Caco-2 (cell line): ENCODE measurements at regions not wholly inside any gene's neighbourhood (a gene's known extent, or its start where the extent isn't known, plus 50 kb on each side); places are given as distances from the start of the nearest gene placed in this dataset.

Experiments used
- BruUV-seq: library from RNA; stranded (reverse); fragments of 400-500 nt; replicated peaks from 2 replicates; lab custom pipeline; 2021; lab: Mats Ljungman, UMichigan
- CTCF ChIA-PET: fragments of 300-600 bp; sonication (Branson Sonifier 250); formaldehyde crosslinking; loops from one replicate; lab custom pipeline; 2022; ENCODE audit warnings: antibody characterized with exemption; lab: Charles Lee
- POLR2A ChIA-PET: fragments of 300-600 bp; sonication (Branson Sonifier 250); formaldehyde crosslinking; loops from one replicate; lab custom pipeline; 2022; ENCODE audit warnings: antibody characterized with exemption; lab: Charles Lee
- DNase-seq, 2 experiments: peaks; one replicate each; pipeline versions ENCODE4 v3.0.0 to v3.0.0-alpha.2; 2020 to 2022
- H3K27me3 ChIP-seq: replicated peaks from 2 replicates; pipeline ENCODE4 v1.6.0; 2011; ENCODE audit warnings: low read length; ENCODE audit not compliant: control insufficient read depth, insufficient read depth
- H3K36me3 ChIP-seq: 2 replicates; pipeline ENCODE4 v1.5.1; 2011; ENCODE audit warnings: low read length; ENCODE audit not compliant: control insufficient read depth, insufficient read depth
- H3K4me1 ChIP-seq: fragments of 250-450 bp; sonication (Bioruptor Pico); 2 replicates; pipeline ENCODE4 v1.5.1; 2020; ENCODE audit warnings: mild to moderate bottlenecking
- H3K4me3 ChIP-seq: 2 replicates; pipeline ENCODE4 v1.5.1; 2011; ENCODE audit warnings: low read depth, mild to moderate bottlenecking, control low read depth, low read length
- H3K9me3 ChIP-seq: fragments of 250-450 bp; sonication (Bioruptor Pico); 2 replicates; pipeline ENCODE4 v1.5.1; 2020; ENCODE audit warnings: mild to moderate bottlenecking, moderate library complexity
- H3K27ac Mint-ChIP-seq: one replicate; pipeline ENCODE4 v1.8.0; 2022; ENCODE audit warnings: mixed read lengths; ENCODE audit not compliant: unreplicated experiment
- H3K27me3 Mint-ChIP-seq: one replicate; pipeline ENCODE4 v1.8.0; 2022; ENCODE audit warnings: mixed read lengths; ENCODE audit not compliant: insufficient read depth, unreplicated experiment
- H3K36me3 Mint-ChIP-seq: one replicate; pipeline ENCODE4 v1.8.0; 2022; ENCODE audit warnings: mild to moderate bottlenecking, mixed read lengths; ENCODE audit not compliant: insufficient read depth, unreplicated experiment
- H3K4me1 Mint-ChIP-seq: one replicate; pipeline ENCODE4 v1.8.0; 2022; ENCODE audit warnings: low read depth, mixed read lengths; ENCODE audit not compliant: unreplicated experiment
- H3K4me3 Mint-ChIP-seq: one replicate; pipeline ENCODE4 v1.8.0; 2022; ENCODE audit warnings: mild to moderate bottlenecking, moderate library complexity, mixed read lengths; ENCODE audit not compliant: unreplicated experiment
- H3K9me3 Mint-ChIP-seq: one replicate; pipeline ENCODE4 v1.8.0; 2022; ENCODE audit warnings: mixed read lengths; ENCODE audit not compliant: unreplicated experiment
- intact Hi-C: fragments of 100-400 bp; cut with micrococcal nuclease; formaldehyde crosslinking; loops from one replicate; pipeline ENCODE4 v1.10.0; 2022; ENCODE audit not compliant: unreplicated experiment
- TF ChIP-seq, protein P1 (sequence below), 2 experiments: fragments of 200-600 bp in 1 of 2; IDR thresholded peaks; 1 replicate in 1 of 2; 2 replicates in 1 of 2; pipeline versions ENCODE4 v1.5.1 to v1.8.0; 2011 to 2022; ENCODE audit warnings: antibody characterized with exemption in 1 of 2, control low read depth in 1 of 2, inconsistent platforms in 1 of 2, low read depth in 1 of 2, low read length in 1 of 2, mild to moderate bottlenecking in 1 of 2, moderate library complexity in 1 of 2; ENCODE audit not compliant: insufficient read depth in 1 of 2, severe bottlenecking in 1 of 2, unreplicated experiment in 1 of 2

DNA sequence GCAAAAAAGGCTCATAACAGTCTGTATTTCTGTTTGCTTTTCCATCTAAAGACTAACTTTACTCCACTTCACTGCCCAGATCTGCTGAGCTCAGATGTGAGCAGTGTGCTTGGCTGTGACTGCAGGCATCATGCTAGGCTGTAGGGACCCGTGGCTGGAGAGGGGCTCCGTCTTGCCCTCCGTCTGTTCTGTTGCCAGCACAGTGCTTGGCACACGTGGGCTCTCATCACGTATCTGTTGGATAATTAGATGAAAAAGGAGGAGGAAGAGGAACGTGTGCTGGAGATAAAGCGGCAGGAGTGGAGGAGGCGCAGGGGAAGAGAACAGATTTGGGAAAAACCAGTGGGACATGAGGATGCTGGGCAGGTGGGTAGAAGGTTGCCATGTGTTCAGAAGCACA lies 57.6 kb upstream of the IER3 start:
- no TSS peak for BruUV-seq
- DNase-seq = no peak
- POLR2A ChIA-PET = no interaction called here
- peaks cover 6% of the 10 kb centered on the region for H3K4me1 Mint-ChIP-seq
- H3K36me3 Mint-ChIP-seq = no peaks in the 10 kb centered on the region
- no peak overlapping the region for H3K4me3 ChIP-seq
- H3K27me3 ChIP-seq = no peaks in the 10 kb centered on the region
- no peaks in the 10 kb centered on the region for H3K36me3 ChIP-seq
- H3K4me1 ChIP-seq = no peaks in the 10 kb centered on the region
- CTCF ChIA-PET = no interaction called here
- no peak overlapping the region for H3K4me3 Mint-ChIP-seq
- H3K9me3 Mint-ChIP-seq = peaks cover 10% of the 10 kb centered on the region
- TF ChIP-seq, protein P1, sequence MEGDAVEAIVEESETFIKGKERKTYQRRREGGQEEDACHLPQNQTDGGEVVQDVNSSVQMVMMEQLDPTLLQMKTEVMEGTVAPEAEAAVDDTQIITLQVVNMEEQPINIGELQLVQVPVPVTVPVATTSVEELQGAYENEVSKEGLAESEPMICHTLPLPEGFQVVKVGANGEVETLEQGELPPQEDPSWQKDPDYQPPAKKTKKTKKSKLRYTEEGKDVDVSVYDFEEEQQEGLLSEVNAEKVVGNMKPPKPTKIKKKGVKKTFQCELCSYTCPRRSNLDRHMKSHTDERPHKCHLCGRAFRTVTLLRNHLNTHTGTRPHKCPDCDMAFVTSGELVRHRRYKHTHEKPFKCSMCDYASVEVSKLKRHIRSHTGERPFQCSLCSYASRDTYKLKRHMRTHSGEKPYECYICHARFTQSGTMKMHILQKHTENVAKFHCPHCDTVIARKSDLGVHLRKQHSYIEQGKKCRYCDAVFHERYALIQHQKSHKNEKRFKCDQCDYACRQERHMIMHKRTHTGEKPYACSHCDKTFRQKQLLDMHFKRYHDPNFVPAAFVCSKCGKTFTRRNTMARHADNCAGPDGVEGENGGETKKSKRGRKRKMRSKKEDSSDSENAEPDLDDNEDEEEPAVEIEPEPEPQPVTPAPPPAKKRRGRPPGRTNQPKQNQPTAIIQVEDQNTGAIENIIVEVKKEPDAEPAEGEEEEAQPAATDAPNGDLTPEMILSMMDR (IDR thresholded peaks at IDR 0.05; ENCODE audit: insufficient read depth in 1 of 2, low read depth in 1 of 2, low read length in 1 of 2, severe bottlenecking in 1 of 2, unreplicated experiment in 1 of 2) = no peak
- no peaks in the 10 kb centered on the region for H3K27me3 Mint-ChIP-seq
- no peaks in the 10 kb centered on the region for H3K9me3 ChIP-seq
- no peak overlapping the region for H3K27ac Mint-ChIP-seq
- intact Hi-C loops = no loop called here

DNA sequence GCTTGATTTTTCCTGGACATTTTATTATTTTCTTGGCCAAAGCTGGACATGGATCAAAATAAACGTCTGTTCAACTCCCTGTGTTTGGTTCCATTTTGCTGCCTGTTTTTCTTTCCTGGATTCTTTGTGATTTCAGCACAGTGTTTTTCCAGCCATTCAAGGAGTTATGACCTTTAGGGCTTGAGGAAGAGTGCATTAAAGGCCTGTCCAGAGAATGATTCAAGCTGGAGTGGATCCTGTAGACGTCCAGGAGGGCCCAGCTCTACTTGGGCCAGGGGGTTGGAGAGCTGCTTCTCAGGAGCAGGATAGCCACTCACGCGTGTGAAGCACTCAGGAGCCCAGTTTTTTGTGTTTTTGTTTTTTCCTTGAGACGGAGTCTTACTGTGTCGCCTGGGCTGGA lies 56.5 kb upstream of the IER3 start:
- Histone ChIP-seq H3K27me3 (no peaks in the 10 kb centered on the region), H3K4me1 (no peaks in the 10 kb centered on the region), H3K9me3 (no peaks in the 10 kb centered on the region), H3K4me3 (no peak overlapping the region), H3K36me3 (no peaks in the 10 kb centered on the region)
- Mint-ChIP-seq H3K27me3 (no peaks in the 10 kb centered on the region), H3K4me3 (no peak overlapping the region), H3K27ac (no peak overlapping the region), H3K4me1 (peaks cover 7% of the 10 kb centered on the region), H3K36me3 (no peaks in the 10 kb centered on the region), H3K9me3 (peaks cover 10% of the 10 kb centered on the region)
- no TSS peak for BruUV-seq
- TF ChIP-seq, protein P1 (IDR thresholded peaks at IDR 0.05; ENCODE audit: insufficient read depth in 1 of 2, low read depth in 1 of 2, low read length in 1 of 2, severe bottlenecking in 1 of 2, unreplicated experiment in 1 of 2) = no peak
- DNase-seq = no peak
- intact Hi-C loops = no loop called here
- ChIA-PET POLR2A (no interaction called here), CTCF (no interaction called here)

DNA sequence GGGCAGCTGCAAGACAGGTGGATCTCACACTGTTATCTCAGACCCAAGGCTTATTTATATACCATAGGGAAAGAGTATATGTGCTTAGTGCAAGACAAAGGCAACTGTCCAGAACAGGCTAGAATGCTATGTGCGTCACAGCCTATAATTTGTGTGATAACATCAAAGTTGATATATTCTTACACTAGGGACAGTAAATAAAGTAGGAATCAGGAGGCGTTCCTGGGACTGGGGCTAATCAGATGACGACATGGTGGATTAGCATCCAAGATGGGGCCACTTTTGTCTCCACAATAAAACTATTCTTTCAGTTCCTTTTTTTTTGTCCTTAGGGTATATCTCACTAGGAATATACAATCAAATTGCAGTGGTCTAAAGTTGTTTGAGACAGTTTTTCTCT lies 54.9 kb upstream of the IER3 start:
- peaks cover 5% of the 10 kb centered on the region for H3K9me3 Mint-ChIP-seq
- TF ChIP-seq, protein P1 (IDR thresholded peaks at IDR 0.05; ENCODE audit: insufficient read depth in 1 of 2, low read depth in 1 of 2, low read length in 1 of 2, severe bottlenecking in 1 of 2, unreplicated experiment in 1 of 2) = no peak
- POLR2A ChIA-PET = no interaction called here
- no peaks in the 10 kb centered on the region for H3K27me3 ChIP-seq
- no peaks in the 10 kb centered on the region for H3K27me3 Mint-ChIP-seq
- H3K36me3 Mint-ChIP-seq = no peaks in the 10 kb centered on the region
- H3K36me3 ChIP-seq = no peaks in the 10 kb centered on the region
- no peak for DNase-seq
- CTCF ChIA-PET = no interaction called here
- no peak overlapping the region for H3K4me3 Mint-ChIP-seq
- no peaks in the 10 kb centered on the region for H3K9me3 ChIP-seq
- H3K4me1 ChIP-seq = no peaks in the 10 kb centered on the region
- H3K27ac Mint-ChIP-seq = no peak overlapping the region
- no TSS peak for BruUV-seq
- intact Hi-C loops = no loop called here
- H3K4me3 ChIP-seq = no peak overlapping the region
- H3K4me1 Mint-ChIP-seq = peaks cover 12% of the 10 kb centered on the region
